Glomerular visceral epithelial cell (primary cell): ENCODE measurements at regions not wholly inside any gene's neighbourhood (a gene's known extent, or its start where the extent isn't known, plus 50 kb on each side); places are given as distances from the start of the nearest gene placed in this dataset.

ENCODE experiments used
- DNase-seq: peaks from one replicate; pipeline ENCODE4 v3.0.0-alpha.2; 2016; ENCODE audit errors: extremely low spot score

DNA sequence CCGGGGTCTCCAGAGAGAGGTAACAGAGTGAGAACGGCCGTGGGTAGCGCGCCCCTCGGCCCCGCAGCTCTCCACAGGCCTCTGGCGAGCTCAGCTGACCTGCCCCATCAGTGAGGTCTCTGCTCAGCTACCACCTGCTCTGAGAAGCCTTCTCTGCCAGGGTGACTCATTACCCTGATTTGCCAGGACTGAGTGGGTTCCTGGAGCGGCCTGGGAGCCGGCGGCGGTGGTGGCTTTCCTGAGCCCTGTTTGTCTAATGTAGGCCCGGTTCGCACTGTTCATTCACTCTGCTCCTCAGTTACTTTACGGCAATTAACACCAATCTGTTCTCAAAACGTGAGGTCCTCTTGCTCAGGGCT, 351.0 kb upstream of the B3GAT1 start:
- peak; percentile 6 for DNase-seq

DNA sequence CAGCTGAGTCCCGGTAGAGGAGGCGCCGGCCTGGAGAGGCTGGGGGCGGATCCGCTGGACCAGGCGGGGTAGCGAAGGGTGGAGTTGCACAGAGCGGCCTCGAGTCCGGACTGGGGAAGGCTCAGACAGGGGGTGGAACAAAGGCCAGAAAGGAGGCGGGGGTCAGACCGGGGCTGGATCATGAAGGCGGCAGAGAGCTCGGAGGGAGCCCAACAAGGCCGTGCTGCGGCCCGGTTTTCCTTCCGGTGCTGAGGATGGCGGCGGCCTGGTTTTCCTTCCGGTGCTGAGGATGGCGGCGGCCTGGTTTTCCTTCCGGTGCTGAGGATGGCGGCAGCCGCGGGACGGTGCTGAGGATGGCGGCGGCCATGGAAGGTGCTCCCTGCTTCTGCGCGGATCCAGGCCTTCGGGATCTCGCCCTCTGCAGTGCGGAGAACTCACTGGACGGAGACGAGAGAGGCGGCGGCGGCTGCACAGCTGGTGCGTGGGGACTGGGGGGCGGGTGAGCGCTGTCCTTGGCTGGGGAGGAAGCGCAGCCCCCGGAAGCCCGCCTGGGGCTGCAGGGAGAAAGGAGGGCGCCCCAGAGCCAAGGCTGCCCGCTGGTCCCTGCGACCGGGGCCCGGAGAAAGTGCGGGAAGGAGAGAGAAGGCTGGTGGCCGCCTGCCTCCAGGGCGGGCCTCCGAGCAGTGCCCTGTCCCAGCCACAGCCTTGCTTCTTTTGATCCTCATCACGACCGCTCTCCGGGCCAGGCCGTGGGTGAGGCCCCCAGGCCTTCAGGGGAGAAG, 350.4 kb upstream of the B3GAT1 start:
- DNase-seq = peak; percentile 73

DNA sequence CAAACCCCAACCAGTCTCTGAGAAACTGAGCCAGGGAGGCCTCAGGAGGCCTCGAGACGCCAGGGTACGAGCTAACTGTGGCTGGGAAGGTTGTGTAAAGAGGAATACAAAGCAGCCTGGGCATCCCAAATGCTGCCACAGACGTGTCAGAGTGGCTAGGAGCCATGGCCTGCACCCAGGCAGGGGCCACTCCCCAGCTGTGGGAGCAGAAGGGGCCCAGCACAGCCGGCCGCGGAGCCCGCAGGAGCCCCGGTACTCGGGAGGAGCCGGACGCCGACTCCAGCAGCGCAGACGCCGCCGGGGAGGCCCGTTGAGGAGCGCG, 349.8 kb upstream of the B3GAT1 start:
- no peak for DNase-seq

DNA sequence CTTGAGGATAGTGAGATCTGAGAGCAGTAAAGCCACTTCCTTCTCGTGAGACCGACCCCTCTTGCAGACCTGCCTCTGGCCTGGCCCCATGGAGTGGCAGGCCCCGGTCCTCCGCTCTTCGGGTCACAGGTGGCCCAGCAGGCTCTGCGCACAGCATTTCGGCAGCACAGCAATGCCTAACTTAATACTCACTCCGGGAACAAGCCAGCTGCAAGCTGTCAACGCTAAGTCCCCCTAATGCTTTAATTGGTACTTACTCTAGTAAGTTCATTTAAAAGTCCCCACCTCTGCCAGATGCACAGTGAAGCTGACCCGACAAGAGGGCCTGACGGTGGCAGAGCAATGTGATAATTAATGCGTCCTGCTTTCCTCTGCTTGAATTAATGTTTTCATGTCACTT, 349.3 kb upstream of the B3GAT1 start:
- no peak for DNase-seq

DNA sequence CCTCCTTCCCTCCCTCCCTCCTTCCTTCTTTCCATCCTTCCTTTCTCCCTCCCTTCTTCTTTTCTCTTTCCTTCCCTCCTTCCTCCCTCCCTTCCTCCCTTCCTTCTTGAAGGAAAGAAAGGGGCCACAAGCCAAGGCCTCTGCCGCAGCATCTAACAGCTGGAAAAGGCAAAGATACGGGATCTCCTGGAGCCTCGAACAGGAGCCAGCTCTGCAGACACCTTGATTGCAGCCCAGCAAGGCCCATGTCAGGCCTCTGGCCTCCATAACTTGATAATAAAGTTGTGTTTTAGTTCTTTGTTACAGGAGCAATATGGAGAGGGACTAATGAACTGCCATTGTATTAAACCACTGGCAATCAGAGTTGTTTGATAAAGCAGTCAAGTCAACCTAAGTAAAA, 348.9 kb upstream of the B3GAT1 start:
- no peak for DNase-seq

DNA sequence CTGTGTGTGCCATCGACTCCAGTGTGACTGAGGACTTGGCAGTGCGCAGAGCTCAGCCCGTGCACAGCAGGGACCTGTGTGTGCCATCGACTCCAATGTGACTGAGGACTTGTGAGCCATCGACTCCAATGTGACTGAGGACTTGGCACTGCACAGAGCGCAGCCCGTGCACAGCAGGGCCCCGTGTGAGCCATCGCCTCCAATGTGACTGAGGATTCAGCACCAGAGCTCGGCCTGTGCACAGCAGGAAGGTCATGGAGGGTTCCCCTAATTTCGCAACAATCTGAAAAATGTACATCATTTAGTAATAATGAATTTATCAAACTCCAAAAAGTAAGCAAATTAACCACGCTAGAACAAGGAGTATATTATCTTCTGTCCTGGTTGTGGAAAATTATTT, 348.3 kb upstream of the B3GAT1 start:
- DNase-seq = no peak

DNA sequence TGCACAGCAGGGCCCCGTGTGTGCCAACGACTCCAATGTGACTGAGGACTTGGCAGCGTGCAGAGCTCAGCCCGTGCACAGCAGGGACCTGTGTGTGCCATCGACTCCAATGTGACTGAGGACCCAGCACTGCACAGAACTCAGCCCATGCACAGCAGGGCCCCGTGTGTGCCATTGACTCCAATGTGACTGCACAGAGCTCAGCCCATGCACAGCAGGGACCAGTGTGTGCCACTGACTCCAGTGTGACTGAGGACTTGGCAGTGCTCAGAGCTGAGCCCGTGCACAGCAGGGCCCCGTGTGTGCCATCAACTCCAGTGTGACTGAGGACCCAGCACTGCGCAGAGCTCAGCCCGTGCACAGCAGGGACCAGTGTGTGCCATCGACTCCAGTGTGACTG, 347.8 kb upstream of the B3GAT1 start:
- DNase-seq = no peak

DNA sequence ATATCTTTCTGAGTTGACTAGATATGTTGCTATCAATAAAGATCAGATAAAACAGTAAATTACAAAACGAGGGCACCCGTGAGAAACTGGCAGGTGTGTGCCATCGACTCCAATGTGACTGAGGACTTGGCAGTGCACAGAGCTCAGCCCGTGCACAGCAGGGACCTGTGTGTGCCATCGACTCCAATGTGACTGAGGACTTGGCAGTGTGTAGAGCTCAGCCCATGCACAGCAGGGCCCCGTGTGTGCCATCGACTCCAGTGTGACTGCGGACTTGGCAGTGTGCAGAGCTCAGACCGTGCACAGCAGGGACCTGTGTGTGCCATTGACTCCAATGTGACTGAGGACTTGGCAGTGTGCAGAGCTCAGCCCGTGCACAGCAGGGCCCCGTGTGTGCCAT, 347.2 kb upstream of the B3GAT1 start:
- no peak for DNase-seq

DNA sequence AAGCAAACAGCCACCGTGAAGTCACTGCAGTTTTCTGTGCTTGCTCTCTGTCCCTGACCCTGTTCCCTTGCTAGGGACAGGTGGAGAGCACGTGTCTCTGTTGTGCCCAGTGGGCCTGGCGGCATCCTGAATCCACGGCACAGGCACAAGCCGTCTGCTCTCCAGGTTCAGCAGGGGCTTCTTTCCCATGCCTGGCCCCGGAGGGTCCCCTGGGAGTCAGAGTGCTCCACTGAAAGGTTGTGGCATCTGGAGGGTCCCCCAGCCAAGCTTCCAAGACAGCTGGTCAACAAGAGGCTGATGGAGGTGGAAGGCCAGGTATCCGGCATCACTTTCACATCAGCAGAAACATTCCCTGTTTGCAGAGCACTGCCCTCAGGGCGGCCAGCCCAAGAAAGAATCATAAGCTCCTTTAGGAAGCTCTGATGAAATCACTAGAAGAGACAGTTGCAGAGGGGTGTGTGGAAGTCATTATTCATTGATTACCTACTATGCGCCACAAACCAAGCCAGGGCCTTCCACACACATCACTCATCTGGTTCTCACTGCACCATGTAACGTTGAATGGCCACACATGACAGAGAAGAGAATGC, 346.4 kb upstream of the B3GAT1 start:
- no peak for DNase-seq

DNA sequence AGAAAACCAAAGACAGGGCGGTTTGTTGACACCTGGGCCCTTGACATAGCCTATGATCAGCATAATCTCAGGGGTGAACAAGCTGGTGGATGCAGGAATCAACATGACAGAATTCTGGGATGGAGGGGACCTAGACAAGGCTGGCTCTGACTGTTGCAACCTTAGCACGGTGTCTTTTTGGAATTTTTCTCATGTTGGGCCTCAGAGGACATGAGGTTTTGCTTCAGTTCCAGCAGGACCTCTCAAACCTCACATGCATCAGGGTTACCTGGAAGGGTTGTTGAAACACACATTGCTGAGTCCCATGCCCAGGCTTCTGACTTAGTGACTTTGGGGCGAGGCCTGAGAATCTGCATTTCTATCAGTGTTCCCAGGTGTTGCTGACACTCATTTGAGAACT, 345.6 kb upstream of the B3GAT1 start:
- no peak for DNase-seq

DNA sequence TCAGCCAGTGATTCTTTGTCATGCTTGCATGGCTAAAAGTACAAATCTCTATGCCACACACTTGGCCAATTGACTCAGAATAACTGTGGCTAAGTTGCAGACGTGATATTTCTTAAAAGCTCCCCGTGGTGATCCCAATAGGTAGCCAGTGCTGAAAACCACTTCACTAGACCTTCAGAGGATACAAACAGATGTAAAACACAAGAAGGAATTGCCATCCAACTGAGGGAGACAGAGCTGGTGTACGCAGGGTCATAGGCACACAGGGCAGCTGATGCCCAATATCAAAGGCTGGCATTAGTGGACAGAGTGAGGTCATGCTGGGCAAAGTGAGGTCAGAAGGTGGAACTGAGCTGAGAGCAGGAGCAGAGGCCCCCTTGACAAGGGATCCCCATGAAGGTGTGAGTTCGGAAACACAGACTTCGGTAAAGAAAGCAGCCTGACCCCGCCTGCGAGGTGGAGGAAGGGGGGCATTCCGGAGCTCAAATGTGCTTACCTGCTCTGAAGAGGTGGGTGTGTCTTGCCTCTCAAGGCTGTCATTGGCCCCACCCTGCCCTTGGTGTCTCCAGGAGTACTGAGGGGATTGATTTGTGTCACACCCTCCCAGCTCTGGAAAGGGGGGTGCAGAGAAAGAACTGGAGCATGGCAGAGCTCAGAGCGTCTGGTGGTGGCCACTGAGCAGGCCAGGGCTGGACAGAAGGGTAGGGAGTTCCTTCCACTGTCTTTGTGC, 344.9 kb upstream of the B3GAT1 start:
- no peak for DNase-seq

DNA sequence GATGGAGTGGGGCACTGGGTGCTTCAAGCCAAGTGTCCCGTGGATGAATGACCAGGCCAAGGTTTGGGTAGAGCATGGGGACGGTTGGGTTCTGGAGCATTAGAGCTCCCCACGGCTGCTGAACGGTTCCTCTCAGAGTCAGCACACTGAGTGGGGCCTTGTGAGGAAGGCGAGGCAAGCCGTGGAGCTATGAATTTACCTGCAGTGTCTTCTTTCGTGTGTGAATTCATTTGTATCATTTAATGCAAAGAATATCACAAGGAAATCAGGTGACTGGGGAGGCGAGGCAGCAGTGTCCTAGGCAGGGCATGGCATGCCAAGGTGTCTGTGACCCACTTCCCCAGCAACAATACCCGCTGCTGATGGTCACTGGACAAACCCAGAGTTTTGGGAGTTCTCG, 343.5 kb upstream of the B3GAT1 start:
- no peak for DNase-seq

DNA sequence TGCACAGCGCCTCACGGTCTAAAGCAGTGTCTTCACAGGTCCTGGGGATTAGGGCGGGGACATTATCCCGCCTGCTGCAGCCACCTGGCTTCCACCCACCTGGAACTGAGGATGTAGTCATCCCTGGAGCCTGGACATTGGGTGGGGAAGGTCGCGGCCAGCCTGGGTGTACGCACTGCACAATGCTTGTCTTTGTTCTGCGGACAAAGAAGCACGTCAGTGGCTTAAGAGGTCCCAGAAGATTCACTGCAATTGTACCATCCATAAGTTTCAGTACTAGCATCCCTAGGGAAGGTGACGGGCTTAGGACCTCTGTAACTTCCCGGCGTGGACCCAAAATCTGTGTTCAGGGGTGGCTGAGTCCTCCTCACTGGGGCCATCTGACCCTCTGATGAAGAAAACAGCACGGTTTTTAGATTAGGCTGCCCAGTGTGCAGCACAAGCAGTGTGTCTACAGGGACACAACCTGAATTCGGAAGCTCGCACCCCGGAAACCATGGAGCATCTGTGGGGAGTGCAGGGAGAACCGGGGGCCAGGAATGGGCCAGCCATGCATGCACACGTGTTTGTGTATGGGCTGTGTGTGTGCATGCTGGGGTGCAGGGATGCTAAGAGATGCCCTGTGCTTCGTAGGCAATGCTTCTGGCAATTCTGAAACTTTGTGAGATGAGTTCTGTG, 342.6 kb upstream of the B3GAT1 start:
- DNase-seq = no peak

DNA sequence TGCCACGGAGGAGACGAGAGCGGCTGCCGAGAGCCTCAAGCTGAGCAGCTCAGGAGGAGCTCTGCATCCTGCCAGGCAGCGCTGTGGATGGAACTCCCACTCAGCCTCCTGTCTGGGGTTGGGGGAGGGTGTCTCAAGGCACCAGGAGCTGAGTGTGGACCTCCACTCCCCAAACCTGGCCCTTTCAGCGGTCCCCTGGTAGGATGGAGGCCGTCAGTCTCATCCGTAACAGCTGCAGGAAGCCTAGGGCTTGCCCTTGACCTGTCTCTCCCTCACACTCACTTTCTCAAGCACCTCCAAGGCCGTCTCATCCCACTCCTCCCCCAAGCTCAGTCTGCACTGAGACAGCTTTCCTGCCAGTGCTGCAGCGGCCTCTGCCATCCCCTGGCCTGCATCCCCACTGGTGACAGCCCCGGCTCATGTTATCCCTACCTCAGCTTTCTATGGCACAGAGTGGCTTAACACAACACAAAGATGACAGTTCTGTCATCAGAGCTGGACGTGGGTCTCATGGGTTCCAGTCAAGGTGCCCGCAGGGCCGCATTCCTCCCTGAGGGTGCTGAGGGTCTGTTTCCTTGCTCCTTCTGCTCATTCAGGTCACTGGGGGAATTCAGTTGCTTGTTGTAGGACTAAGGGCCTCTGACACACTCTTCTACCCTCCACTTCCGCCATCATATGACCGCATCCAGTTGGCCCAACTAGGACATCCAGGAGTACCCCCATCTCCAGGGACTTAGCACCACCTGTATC, 341.9 kb upstream of the B3GAT1 start:
- no peak for DNase-seq

DNA sequence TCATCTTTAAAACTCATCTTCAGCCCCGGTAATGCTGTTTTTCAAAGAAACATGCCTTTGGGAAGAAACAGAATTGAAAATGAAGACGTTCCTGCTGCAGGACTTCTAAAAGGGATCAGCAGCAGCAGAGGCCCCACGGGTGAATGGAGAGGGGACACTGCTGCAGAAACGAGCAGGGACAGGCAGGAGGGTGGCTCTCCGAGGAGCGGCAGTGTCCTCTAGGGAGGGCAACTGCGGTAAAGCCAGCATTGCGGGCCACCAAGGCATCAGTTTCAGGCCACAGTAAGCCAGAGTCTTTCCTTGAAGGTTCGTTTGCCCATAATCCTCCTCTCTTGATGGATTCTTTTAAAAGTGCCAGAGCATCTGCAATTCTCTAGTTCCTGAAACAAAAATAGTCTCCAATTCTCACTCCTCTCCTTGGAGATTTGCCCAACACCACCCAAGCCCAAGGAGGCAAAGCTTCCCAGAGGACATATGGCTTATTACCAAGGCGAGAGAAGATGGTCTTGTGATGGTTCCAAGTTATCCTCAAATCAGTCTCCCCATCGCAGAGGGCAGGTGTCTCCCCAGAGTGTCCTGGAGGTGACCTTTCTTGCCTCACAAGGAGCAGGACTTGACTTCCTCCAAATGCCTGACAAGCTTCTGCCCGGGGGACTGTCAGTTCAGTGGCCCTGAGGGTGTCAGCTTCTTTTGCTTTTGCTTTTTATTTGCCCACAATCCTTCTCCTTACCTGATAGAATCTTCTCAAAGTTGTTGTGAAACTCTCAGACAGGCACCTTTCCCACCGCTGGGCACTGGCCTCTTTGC, 341.1 kb upstream of the B3GAT1 start:
- no peak for DNase-seq

DNA sequence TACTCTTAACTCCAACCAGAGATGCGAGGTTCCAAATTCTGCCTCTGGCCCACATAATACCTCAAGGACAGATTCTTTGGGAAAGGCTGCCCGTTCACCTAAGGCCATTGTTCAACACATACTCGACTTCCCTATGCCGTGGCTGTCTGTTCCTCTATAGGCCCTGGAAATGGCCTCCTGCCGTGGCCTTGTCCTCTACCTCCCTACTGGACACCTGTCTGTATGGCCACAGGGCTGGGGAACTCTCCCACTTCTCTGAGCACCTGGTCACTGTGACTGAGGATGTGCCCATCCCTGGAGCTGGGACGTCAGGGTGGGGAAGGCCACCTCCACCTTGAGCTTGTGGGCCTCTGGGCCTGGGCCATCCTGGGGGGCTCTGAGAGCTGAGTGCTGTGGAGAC, 340.5 kb upstream of the B3GAT1 start:
- no peak for DNase-seq

DNA sequence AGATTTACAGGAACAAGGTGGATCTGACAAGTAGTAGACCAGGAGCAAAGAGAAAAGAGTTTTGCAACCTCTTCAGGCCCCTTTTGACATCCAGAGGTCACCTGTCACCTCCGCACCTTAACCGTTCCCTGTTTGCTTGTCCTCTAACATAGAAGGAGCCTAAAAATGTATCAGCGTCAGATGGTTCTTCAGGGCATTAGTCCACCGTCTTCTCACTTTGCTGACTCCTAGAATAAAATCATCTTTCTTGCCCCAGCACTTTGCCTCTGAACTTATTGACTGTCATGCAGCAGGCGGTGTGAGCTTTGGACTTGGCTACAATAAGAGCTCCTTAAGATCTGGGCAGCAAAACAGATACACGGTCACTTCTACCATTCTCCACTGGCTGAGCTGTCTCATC, 339.7 kb upstream of the B3GAT1 start:
- no peak for DNase-seq

DNA sequence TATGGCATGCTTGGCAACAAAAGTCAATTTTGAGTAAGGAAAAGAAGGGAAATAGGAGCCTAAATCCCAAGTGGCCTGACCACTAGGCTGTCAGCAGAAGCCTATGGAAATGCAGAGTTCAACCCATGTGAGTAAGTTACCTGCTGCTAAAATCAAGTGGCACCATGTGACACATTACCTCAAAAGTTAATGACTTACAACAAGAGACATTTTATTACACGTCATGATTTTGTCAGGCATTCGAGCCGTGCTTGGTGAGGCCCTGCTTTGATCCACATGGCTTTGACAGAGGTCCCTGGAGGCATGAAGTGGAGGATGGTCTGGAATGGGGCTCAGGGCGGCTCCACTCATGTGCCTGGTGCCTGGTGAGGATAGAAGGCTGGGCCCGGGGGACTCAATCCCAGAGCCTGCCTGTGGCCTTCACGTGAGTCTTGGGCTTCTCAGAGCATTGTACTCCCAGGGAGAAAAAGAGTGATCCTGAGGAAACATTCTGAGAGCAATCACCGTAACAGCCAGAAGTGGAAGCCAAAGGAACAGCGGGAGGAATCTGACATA, 339.1 kb upstream of the B3GAT1 start:
- DNase-seq = no peak

DNA sequence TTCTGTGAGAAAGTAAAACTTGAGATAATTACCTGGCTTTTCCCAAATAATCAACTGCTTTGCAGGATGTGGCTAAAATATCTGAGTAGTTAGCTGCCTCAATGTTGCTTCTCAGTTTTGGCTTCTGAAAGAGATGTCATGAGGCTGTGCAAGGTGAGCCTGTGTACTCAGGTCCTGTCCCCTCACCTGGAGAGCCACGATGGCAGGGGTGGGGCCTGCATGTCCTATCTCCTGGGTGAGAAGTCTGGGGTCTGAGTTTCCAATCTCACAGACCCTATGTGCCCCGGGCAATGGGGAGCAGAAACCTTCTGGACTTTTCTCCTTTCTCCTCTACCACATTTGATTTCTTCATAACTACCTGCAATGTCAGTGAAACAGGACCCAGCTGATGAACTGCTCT, 338.6 kb upstream of the B3GAT1 start:
- DNase-seq = no peak

DNA sequence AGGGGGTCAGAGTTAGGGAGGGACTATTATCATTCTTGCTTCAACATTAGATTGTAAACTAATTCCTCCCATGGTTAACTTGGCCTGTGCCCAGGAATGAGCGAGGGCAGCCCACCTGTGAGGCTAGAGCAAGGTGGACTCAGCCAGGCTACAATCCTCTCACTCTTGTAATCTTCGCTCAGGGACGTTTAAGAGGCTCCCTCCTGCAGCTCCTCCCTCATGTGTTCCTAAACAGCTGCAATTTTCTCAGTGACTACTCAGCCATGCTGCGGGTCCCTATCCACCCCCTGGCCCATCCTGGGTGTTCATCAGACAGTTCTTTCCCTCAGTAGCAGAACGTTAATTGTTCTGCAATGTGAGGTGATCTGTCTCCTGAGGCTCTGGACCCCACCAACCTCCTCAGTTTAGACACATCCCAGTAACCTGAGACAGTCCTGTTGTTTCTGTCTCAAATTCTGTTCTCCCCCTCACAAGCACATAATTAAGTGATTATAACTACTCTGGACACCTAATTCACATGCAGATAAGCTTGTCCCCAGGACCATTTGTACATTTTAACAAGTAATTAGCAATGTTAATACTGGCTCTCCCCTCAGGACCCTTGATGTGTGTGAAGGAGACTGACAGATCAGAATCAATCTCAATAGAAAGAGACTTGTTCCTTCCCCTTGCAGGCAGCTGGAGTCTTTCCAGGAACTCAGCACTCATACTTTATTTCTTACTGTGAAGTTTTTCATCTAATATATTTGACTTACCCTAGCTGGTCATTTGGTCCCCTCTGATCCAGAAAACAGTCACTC, 337.2 kb upstream of the B3GAT1 start:
- DNase-seq = no peak
